ENCODE measurements at regions not wholly inside any gene's neighbourhood (a gene's known extent, or its start where the extent isn't known, plus 50 kb on each side); places are given as distances from the start of the nearest gene placed in this dataset.

DNA sequence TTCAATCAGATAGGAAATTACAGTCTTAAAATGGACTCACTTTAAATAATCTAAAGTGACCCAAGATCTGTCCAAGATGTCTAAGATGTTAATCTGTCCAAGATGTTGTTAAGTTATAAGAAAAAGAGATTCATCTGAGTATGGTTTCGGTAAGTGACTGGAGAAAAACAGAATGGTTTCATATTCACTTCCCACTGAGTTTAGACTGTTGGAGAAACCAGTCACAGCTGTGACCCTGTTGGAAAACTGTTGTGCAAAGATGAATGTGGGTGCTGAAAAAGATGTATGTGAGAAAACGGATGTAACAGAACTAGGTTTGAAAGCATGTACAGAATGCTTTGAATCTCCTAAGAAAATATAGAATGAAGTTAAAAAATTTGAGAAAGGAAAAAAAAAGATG, 325.9 kb downstream of the COL12A1 start:
- no peak for DNase-seq (ENCODE audit: low spot score)

DNA sequence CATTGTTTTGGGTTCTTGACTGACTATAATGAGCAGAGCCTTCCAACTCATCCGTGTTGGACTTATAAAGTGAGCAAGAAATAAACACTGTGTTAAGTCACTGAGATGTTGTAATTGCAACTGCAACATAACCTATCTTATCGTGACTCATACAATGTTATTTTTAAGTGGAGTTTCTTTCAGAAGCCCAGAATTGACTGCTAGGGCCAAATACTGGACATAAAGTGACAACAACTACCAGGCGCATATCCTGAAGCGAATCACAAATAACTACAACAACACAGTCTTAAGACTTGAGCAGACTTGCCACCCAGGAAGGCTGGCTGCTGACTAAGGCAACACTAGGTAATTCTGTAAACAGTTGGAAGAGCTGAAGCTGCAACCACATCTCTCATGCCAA, 326.6 kb downstream of the COL12A1 start:
- no peak for DNase-seq (ENCODE audit: low spot score)

DNA sequence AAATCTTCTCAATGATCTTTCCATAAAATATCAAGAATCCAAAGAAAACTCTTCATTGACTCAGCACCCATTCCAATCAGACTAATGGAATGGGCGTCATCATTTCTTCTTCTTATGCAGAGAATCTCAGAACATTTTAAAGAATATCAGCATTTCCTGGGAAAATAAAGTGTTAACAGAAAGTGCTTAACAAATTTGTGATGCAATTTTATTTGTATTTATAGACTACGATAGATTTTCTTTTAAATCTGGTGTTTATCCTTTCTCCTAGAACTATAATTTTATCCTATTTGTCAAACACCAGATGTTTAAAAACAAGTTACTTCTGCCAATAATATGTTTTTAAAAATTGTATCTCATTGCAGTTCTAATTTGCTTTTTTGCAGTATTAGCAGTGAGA, 330.7 kb downstream of the COL12A1 start:
- DNase-seq (ENCODE audit: low spot score) = no peak

DNA sequence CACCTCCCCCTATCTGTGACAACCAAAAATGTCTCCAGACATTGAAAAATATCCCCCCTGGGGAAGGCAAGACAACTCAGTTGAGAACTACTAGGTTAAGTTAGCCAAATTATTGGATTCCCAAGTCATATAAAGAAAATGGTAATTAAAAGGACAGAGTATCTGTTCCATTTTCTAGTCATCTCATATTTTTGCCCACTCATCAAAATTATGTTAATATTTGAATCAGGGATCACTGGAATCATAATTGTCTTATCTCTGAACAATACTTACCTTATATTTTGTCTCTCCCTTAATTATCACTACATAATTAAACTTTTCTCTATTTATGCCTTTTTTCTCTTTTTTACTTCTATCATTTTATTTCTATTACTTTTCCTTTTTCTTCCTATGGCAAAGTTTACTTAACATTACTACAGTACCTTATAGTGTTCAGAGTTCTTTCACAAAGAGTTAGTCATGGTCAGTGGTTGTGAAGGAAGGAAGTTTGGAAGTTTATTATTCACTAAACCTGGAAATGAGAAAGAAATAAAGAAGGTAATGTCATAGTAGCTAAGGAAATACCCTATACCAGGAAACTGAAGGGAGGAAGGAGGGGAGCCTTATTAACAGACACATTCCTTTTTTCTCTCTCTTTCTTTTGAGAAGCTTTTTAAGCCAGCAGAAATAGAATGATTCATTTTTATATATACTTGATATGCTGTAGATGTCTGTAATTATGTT, 332.9 kb downstream of the COL12A1 start:
- DNase-seq (ENCODE audit: low spot score) = no peak

DNA sequence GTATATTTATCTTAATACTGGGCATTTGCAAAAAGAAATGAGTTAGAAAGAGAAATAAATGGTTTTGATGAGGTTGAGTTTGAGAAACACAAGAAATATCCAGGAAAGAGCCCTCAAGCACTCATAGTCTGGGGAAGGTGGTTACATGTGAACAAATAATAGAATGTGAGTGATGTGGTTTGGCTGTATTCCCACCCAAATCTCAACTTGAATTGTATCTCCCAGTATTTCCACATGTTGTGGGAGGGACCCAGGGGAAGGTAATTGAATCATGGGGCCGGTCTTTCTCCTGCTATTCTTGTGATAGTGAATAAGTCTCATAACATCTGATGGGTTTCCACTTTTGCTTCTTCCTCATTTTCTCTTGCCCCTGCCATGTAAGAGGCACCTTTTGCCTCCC, 334.1 kb downstream of the COL12A1 start:
- no peak for DNase-seq (ENCODE audit: low spot score)

DNA sequence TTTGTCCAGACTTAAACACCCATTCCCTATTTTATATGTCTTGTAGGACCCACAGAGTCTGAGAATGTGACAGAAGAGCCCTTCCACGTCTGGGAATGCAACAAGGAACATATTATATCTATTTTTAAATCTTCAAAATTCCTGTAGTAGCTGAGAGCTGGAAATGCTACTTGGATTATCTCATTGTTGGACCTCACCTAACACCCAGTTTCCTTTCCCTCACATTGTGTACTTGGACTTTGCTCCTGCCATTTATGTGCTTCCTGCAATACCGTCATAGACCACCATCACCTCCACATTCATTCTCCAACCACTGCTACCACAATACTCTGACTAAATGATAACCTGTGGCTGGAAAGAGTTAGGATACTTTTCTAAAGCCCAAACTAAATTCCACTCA, 335.4 kb downstream of the COL12A1 start:
- DNase-seq (ENCODE audit: low spot score) = no peak

DNA sequence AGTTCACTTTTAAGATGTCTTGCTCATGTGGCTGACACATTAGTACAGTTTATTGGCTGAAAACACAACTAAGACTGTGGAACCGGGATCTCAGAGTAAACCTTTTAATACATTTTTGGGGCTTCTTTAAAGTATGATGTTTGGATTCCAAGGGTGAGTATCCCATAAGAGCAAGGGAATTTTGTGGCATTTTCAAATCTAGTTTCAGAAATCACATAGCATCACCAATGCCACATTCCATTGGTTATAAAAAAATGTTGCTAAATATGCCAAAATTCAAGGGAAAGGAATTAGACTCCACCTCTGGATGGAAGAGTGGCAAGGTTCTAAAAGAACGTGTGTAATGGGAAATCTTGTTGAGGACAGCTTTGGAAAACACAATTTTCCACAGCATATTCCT, 338.6 kb downstream of the COL12A1 start:
- no peak for DNase-seq (ENCODE audit: low spot score)

DNA sequence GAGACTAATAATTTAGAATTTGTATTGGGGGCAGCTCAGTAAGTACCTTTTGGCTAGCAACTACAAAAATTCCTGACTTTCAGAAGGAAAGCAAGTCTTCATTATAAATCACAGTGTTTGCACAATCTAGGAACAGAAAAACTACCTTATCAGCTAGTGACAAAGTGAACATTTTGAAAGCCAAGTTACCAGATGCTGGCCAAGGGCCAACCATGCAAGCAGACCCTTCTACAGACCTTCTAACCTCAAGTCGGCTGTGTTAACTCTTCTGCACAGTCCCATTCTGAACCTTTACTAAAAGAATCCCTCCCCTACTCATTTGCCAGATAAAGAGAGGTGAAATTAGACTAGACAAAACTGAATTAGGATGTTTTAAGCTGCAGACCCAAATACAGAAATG, 341.9 kb downstream of the COL12A1 start:
- no peak for DNase-seq (ENCODE audit: low spot score)

DNA sequence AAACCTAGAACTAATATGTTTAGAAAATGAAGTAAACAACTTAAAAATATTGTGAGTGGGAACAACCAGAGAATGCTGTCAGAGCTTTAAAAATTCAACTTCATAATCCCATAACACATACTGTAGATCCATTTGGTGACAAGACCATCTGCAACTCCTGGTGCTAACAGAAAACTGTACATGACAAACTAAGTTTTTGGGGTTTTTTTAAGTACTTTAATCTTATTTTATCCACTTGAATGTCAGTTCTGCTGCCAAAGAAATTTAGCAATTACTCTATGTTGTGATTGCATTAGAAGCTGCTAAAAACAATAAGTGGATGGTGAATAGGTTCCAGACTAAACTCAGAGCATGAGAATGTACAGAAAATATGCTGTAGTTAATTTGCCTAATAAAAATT, 345.4 kb downstream of the COL12A1 start:
- DNase-seq (ENCODE audit: low spot score) = no peak

DNA sequence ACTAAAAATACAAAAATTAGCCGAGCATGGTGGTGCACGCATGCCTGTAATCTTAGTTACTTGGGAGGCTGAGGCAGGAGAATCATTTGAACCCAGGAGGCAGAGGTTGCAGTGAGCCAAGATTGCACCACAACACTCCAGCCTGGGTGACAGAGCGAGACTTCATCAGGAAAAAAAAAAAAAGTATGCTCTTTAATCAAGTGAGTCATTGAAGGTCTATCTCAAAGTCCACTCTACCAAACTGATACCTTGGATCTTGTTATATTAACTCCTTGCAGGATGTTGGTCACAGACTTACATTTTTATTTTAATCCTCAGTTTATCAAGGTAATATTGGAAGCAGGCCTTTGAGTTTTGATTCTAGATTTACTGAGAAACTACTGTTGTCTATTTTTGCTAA, 348.7 kb downstream of the COL12A1 start:
- no peak for DNase-seq (ENCODE audit: low spot score)

DNA sequence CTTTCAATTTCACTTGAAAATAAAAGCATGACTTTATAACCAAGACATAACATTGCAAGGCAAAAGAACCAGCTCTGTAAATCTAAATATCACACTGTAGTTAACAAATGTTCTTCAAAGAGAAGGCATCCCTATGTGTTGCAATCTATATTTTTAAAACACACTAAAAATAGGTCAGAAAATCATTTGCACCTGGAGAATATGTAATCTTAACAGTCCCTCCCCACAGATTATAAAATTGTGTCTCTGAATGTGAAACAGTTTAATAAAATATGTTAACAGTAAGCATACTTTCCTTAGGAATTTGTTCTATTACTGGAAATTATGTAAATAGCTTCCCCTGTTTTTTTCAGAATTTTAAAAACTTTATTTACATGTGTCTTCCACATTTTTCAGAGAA, 351.9 kb downstream of the COL12A1 start:
- DNase-seq (ENCODE audit: low spot score) = no peak

DNA sequence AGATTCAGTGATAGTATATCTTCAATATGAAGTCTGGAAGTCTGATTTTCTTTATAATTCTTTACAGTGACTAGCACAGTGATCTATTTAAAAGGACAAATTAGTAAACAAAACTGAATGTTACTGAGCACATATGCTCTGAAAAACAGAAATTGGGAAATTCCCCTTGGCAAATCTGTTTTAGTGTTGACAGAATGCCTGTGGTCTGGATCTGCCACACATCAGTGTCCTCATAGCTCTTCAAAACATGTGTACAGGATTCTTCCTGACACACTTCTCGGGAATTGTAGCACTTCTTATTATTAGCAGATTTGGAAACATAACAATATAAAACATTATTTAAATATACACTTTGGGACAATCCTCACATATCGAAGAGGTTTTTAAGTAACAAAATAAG, 354.3 kb downstream of the COL12A1 start:
- no peak for DNase-seq (ENCODE audit: low spot score)

DNA sequence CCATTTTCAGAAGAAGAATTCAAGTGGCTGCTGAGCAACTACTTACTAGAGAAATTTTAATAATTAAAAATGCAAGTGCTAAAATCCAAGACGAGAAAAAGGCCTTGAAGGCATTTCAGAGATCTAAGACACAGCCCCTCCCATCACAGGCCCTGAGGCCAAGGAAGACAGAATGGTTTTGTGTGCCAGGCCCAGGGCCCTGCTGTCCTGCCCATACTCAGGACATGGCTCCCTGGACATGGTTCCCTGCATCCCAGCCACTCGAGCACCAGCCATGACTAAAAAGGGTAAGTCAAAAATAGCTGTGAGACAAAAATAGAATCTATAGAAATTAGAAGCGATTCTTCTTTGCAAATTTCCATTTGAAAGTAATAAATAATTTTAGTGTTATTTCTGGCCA, 364.9 kb downstream of the COL12A1 start:
- no peak for DNase-seq (ENCODE audit: low spot score)

DNA sequence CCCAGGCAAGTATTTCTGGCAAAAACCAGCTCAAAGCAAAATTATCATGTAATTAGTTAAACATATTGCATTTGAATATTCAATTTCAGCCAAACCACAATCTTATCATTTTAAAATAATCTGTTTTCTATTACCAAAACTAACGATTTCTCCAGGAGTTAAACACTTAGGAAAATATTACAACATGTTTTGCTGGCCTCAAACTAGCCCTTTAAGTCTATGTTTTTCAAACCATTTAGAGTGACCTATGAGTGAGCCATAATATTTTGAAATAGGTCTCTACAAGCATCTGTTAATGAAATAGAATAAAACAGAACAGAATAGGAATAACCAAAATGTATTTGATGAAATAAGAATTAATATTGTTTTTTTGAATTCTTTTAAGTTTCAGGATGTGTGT, 370.9 kb downstream of the COL12A1 start:
- no peak for DNase-seq (ENCODE audit: low spot score)

DNA sequence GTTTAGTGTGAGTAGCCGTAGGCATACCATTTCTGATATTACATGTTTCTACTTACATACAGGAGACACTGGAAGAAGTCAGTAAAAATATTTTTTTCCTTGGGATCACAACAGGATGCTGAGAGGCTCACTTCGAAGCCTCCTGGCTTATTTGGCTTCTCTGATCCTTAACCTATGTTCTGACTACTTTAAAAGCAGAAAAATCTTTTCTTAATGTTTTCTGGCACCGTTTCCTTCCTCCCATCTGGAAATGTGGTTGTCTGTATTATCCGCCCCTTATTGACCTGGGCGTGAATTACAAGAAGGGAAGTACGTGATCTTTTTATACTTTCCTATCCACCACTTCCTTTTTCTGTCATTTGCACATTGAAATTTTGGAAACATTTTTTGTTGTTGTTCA, 379.6 kb downstream of the COL12A1 start:
- no peak for DNase-seq (ENCODE audit: low spot score)

DNA sequence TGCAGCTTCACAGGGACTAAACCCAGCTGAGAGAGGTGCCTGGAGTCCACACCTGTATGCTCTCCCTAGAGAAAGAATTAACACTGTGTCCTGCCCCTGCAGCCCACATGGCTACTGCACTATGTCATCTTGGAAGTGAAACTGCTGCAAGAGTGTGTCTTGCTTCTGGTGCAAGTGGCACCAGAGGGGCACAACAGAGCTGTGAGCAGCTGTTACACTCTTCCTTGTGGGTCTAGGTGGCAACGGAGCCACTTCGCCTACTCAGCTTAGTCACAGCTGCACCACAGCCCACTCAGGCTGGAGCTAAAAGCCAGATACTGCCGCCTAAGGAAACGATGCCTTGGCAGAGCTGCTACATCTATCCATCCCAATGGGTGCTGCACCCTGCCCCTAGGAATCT, 391.4 kb downstream of the COL12A1 start:
- no peak for DNase-seq (ENCODE audit: low spot score)

DNA sequence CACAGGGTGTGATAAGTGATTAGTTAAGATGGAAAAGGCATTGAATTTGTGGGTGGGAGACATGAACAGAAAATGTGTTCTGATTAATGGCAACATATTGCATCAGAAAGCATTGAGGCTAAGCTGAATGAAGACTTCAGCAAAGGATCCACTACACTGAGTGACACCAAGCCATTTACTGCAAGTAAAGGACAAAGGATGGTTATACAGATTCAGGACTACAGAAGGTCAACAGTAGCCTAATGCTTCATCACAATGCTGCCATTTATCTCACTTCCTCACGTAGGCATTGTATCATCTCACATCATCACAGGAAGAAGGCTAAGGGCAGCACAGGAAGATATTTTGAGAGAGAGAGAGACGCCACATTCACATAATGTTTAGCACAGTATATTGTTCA, 398.2 kb downstream of the COL12A1 start:
- no peak for DNase-seq (ENCODE audit: low spot score)

DNA sequence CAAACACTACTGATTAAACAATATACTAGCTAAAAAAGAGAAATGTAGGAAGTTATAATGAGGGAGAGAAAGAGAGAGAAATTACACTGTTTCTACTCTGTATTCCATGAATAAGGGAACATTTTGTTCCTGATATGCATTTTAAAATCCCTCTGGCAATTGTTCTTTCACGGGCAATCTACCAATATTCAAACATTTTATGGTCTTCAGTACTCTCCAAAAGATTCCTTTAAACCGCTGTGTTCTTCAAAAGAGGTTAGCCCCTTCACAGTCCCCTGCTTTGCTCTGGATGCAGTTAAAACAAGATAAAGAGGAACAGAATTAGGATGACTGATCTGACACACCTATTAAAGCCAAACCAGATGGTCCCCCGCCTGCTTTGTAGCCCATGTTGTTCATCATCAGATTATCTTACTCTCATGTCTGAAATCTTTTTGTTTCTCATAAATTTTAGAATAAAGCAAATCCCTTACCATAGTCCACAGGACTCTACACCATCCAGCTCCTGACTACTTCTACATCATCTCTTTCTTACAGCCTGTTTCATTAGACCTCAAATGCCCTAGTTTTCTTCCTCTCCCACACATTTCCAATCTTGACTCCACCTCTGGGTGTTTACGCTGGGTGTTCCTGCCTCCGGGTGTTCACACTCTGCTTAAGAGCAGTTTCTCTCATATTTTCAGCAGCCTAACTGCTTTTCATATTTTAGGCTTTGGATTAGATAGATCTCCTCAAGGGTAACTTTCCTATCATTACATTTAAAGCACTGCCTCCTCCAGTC, 399.7 kb downstream of the COL12A1 start:
- no peak for DNase-seq (ENCODE audit: low spot score)

DNA sequence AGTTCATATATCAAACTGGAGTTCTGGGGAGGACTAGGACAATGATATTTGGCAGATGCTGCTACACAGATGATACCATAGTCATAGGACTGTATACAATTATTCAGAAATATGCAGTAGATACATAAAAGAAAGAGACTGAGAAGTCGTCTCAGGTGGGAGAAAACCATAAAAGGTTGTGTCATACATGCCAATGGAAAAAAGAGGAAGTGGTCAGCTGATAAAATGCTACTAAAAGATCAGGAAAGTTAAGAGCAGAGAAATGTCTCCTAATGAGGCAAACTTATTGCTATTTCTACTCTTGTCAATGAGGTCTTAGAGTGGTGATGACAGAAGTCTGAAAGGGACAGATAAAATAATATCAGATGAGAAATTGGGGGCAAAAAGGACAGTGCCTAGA, 407.6 kb downstream of the COL12A1 start:
- no peak for DNase-seq (ENCODE audit: low spot score)

DNA sequence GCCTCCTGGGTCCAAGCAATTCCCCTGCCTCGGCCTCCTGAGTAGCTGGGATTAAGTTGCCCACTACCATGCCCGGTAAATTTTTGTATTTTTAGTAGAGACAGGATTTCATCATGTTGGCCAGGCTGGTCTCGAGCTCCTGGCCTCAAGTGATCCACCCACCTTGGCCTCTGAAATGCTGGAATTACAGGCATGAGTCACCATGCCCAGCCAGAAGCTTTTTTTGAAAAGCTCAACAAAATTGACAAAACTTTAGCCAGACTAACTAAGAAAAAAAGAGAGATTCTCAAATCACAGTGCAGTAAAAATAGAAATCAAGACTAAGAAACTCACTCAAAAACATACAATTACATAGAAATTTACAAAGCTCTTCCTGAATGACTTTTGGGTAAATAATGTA, 420.6 kb downstream of the COL12A1 start:
- DNase-seq (ENCODE audit: low spot score) = no peak

DNA sequence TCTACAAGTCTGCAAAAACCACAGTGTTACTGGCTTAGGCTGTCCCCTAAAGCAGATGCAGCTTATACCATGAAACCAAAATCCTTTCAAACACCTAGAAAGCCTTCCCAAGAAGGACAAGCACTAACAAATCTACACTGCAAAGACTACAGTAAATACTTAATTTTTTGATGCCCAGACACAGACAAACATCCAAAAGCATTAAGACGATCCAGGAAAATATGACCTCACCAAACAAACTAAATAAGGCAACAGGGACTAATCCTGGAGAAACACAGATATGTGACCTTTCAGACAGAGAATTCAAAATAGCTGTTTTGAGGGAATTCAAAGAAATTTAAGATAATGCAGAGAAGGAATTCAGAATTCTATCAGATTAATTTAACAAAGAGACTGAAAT, 423.5 kb downstream of the COL12A1 start:
- DNase-seq (ENCODE audit: low spot score) = no peak

DNA sequence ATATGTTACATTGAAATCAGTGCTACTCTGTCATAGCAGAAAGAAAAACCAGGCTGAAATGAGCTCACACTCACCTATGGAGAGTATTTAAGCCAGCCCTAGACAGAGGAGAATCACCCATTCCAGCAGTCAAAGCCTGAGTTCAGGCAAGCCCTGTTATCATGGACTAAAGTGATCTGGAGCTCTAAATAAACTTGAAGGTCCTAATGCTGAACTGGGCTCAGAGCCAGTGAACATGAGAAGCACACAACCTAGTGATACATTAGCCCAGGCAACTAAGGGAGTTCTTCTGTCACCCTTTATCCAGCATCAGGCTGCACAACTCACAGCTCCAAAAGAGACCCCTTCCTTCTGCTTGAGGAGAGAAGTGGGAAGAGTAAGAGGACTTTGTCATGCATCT, 425.0 kb downstream of the COL12A1 start:
- DNase-seq (ENCODE audit: low spot score) = no peak

DNA sequence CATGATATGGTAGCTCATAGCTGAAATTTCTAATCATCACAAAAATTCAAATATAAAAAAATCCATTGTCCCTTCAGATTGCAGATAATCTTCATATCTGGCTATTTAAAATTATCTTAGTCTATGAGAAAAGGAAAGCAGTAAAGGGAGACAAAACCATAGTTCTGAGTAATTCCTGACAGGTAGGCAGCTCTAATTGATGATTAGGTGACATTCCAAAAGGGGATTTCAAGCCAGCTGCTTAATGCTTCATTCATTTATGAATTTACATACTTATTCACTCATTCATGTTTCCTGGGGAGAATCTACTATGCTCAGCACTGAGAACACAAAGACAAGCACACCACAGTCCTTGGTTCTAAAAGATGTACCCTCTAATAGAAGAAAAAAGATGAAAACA, 437.1 kb downstream of the COL12A1 start:
- DNase-seq (ENCODE audit: low spot score) = no peak

DNA sequence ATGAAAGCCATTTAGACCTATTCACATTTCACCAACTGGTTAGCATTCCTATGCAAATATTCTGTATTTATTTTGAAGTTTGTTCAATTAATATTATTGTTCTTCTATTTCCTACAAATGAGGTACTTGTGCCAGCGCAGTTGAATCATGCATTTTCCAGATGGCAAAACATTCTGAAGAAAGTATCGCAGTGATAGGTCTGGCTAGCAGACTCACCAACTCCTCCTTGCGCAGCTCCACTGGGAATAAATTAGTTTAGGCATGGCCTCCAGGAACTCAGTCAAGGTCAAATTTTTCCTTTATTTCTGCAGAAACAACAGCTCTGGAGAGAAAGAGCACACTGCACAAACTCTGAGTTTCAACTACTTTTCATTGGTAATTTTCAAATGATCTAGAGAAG, 437.7 kb downstream of the COL12A1 start:
- no peak for DNase-seq (ENCODE audit: low spot score)

Measured in activated CD4-positive, alpha-beta T cell treated with anti-CD3 and anti-CD28 coated beads, Interleukin-2, Interleukin-4, amounts not matched to agents 100 ng/mL and 50 ng/mL, durations not matched to agents 16 hours and 8 hours (primary cell).